PFSK-1 (cell line): ENCODE measurements at regions not wholly inside any gene's neighbourhood (a gene's known extent, or its start where the extent isn't known, plus 50 kb on each side); places are given as distances from the start of the nearest gene placed in this dataset.

ENCODE experiments used
- FOXP2 ChIP-seq: optimal IDR thresholded peaks from 2 replicates; pipeline ENCODE3; 2011; ENCODE audit warnings: borderline replicate concordance, control low read depth, inconsistent platforms; ENCODE audit not compliant: insufficient read depth; ENCODE audit errors: extremely low read length, extremely low read depth
- POLR2AphosphoS5 ChIP-seq: IDR thresholded peaks from 2 replicates; pipeline ENCODE4 v1.6.1; 2012; ENCODE audit warnings: low read depth, mild to moderate bottlenecking, control low read depth, low read length, moderate library complexity
- REST ChIP-seq, 2 experiments: IDR thresholded peaks; 2 replicates each; pipeline versions ENCODE4 v1.6.1 to v1.8.0; 2011 to 2012; ENCODE audit warnings: low read depth in 2 of 2, low read length in 2 of 2, control low read depth in 1 of 2, inconsistent platforms in 1 of 2, mild to moderate bottlenecking in 1 of 2, moderate library complexity in 1 of 2; ENCODE audit not compliant: insufficient read depth in 1 of 2
- SIN3A ChIP-seq: IDR thresholded peaks from 2 replicates; pipeline ENCODE4 v1.6.1; 2012; ENCODE audit warnings: mild to moderate bottlenecking, low read length, moderate library complexity, borderline replicate concordance; ENCODE audit not compliant: insufficient read depth
- TAF1 ChIP-seq: IDR thresholded peaks from 2 replicates; pipeline ENCODE4 v1.6.1; 2012; ENCODE audit warnings: low read length, control low read depth, borderline replicate concordance; ENCODE audit not compliant: insufficient read depth

DNA sequence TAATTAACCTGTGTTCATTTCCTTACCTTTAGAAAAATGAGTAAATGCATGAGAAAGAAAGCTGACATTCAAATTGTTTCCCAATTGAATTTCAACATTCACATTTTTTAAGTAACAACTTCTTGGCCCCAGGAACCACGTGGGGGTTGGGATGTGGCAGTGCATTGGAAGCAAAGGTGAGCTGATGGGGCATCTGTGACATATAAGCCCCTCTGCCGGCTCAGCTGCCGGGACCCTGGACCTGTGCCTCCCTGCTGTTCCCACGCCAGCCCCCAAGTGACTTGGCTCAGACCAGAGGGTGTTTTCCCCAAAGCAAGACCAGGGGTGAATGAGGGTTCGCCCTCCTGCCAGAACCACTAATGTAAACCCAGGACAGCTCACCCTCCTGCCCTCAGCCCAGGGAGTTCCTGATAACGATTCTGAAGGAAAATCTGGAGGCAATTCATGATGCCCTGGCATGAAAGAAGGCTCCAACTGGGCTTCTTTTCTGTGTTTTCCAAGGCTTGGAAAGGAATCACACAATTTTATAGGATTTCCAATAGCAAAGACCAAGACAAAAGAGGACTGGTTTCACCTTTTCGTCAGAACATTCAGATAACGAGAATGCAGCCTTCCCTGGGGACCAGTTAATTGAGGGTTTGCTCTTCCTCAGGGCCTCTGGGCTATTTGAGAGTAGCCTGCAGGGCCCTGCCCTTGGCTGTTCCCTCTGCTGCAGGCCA lies 193.2 kb upstream of the TWIST2 start:
- no peak for TF ChIP-seq FOXP2
- TF ChIP-seq POLR2AphosphoS5, result no peak
- no peak for TF ChIP-seq TAF1

- TF ChIP-seq TAF1, result no peak
- TF ChIP-seq POLR2AphosphoS5, result no peak
- no peak for TF ChIP-seq FOXP2
- TF ChIP-seq SIN3A, result no peak
- no peak for TF ChIP-seq REST (IDR thresholded peaks at IDR 0.05; ENCODE audit: insufficient read depth in 1 of 2, low read depth in 2 of 2, low read length in 2 of 2)
Measured at GRCh38 chr2:238655198-238655860, 192.6 kb upstream of the TWIST2 start.

- TF ChIP-seq REST (IDR thresholded peaks at IDR 0.05; ENCODE audit: insufficient read depth in 1 of 2, low read depth in 2 of 2, low read length in 2 of 2) (no peak), TAF1 (no peak), POLR2AphosphoS5 (no peak), SIN3A (no peak), FOXP2 (no peak)
Measured at GRCh38 chr2:238655974-238656722, 191.7 kb upstream of the TWIST2 start.

DNA sequence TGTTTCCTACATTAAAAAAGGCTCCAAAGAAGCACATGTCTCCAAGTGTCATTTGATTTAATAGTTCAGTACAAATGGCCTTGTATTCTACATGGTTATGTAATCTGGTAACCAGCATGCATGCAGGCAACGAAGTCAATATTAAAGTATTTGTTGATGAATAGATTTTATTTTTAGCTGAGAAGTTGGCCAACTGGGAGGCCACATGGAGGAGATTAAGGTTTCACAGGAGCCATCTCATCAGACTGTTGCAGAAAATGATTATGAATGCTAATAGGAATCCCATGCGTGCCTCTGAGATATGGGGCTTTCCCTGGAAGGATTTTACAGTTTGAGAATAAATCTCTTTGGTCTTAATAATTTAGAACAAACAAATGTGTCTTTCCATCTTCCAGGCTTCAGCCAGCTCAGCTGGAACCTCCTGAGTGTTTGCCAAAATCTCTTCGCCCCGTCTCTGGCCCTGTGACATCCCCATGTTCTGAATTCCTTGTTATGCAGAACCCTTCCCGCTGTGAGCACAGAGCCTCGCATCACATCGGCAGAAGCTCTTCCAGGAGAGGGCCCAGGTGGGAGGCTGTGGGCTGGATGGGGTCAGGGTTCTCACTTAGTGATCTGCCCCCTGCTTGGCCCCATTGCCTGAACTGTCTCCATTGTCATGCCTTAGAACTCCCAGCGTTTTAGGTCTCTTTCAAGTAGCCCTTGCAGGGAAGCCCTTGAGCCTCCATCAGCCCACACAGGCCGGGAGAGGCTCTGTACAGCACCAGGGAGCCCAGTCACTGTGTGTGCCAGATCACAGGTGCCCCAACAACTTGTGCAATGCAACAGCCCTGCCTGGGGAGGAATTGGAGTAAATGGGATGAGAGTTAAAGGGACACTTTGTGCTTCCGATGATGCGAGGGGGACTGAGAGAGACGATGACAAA lies 190.5 kb upstream of the TWIST2 start:
- TF ChIP-seq FOXP2, result no peak
- no peak for TF ChIP-seq TAF1
- no peak for TF ChIP-seq SIN3A
- no peak for TF ChIP-seq POLR2AphosphoS5
- TF ChIP-seq REST (IDR thresholded peaks at IDR 0.05; ENCODE audit: insufficient read depth in 1 of 2, low read depth in 2 of 2, low read length in 2 of 2), result no peak

DNA sequence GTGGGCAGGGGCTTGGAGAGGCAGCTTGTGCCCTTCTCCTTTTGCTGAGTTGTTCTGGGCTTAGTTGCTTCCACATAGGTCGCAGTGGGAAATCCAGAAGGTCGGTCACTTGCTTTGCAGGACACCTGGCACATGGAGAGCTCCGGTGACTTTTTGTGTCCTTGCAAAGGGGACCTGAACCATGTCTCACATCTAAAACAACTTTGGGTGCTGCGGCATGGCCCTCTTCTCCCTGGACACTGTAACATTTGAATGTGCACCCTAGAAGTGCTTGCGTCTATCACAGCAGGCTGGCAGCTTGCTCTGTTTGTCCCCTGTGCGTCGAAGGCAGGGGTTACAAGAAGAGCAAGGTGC lies 189.9 kb upstream of the TWIST2 start:
- no peak for TF ChIP-seq FOXP2
- no peak for TF ChIP-seq SIN3A
- TF ChIP-seq REST (IDR thresholded peaks at IDR 0.05; ENCODE audit: insufficient read depth in 1 of 2, low read depth in 2 of 2, low read length in 2 of 2), result no peak
- no peak for TF ChIP-seq POLR2AphosphoS5
- TF ChIP-seq TAF1, result no peak
